ENCODE measurements at regions not wholly inside any gene's neighbourhood (a gene's known extent, or its start where the extent isn't known, plus 50 kb on each side); places are given as distances from the start of the nearest gene placed in this dataset.

GRCh38 chr6:19391926-19392325, 445.2 kb upstream of the ID4 start:
- ATAC-seq (no peak), FAIRE-seq (no peak), DNase-seq (ENCODE audit: extremely low read depth in 1 of 4, low spot score in 3 of 4) (no peak)
- Histone ChIP-seq H3K79me2 (ENCODE audit: control insufficient read depth, insufficient read depth, low read length) (no peaks in the 10 kb centered on the region), H4K20me1 (replicated peaks; ENCODE audit: control insufficient read depth, insufficient read depth, low read length) (no peaks in the 10 kb centered on the region), H3K27me3 (ENCODE audit: control insufficient read depth in 2 of 2, insufficient read depth in 2 of 2, low read length in 2 of 2) (no peaks in the 10 kb centered on the region), H3K27ac (ENCODE audit: extremely low read depth, low read depth, low read length) (no peak overlapping the region), H3K4me2 (ENCODE audit: insufficient read depth, low read length) (no peak overlapping the region), H3K9me3 (replicated peaks; ENCODE audit: control insufficient read depth, insufficient read depth, low read depth, low read length) (no peaks in the 10 kb centered on the region), H3K4me1 (replicated peaks in 1 of 2; ENCODE audit: control insufficient read depth in 2 of 2, insufficient read depth in 2 of 2, low read length in 2 of 2) (no peaks in the 10 kb centered on the region), H3K9ac (ENCODE audit: insufficient read depth in 1 of 2, low read depth in 2 of 2, low read length in 2 of 2) (no peak overlapping the region), H3K36me3 (ENCODE audit: control insufficient read depth, insufficient read depth, low read length) (no peaks in the 10 kb centered on the region), H2AFZ (ENCODE audit: low read depth, low read length) (no peak overlapping the region), H3K4me3 (no peak overlapping the region), H3K9me1 (ENCODE audit: control insufficient read depth, insufficient read depth, low read length) (no peaks in the 10 kb centered on the region)
- intact Hi-C loops (cut with micrococcal nuclease) (no loop called here), in situ Hi-C loops (cut with MboI) (no loop called here)
- BruUV-seq (replicated peaks), result no TSS peak
- POLR2A ChIA-PET, result no interaction called here
- CTCF ChIA-PET (ENCODE audit: low intra/inter-chr PET ratio), result no interaction called here
- TF ChIP-seq ZNF57 (CRISPR knock-in tag; IDR thresholded peaks at IDR 0.05) (no peak), KLF10 (CRISPR knock-in tag; IDR thresholded peaks at IDR 0.05) (no peak)
- 0% methylated on average over 2 of the region's 2 CpGs for WGBS (ENCODE audit: insufficient coverage, low coverage, missing lambda C conversion rate)

DNA sequence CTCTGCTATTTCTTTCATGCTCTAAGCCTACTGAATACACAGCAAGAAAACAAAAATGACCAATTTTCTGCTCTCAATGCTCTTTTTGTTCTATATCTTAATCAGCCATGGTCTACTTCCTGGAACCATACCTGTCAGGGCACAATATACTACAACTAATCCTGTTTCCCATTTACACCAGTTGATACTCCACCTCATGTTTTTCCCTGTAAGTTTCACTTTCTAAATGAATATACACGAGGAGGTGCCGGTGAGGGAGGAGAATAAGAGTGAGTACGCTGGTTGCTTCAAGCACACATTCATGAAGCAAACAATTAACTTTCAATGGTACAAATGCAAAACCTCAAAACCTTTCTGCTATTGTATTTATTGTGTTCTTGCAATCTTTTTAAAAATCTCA, 443.1 kb upstream of the ID4 start:
- H3K9me3 ChIP-seq (replicated peaks; ENCODE audit: control insufficient read depth, insufficient read depth, low read depth, low read length), result no peaks in the 10 kb centered on the region
- TF ChIP-seq ZNF146 (CRISPR knock-in tag; IDR thresholded peaks at IDR 0.05; ENCODE audit: unreplicated experiment) (no peak), ZNF644 (tag; IDR thresholded peaks at IDR 0.05; ENCODE audit: low read depth) (no peak), CBFA2T3 (IDR thresholded peaks at IDR 0.05) (no peak), PML (IDR thresholded peaks at IDR 0.05; ENCODE audit: low read length) (no peak), ARHGAP35 (IDR thresholded peaks at IDR 0.05; ENCODE audit: partially characterized antibody) (no peak), PHTF2 (CRISPR knock-in tag; IDR thresholded peaks at IDR 0.05) (no peak), NFRKB (IDR thresholded peaks at IDR 0.05; ENCODE audit: low read depth) (no peak), BACH1 (tag; IDR thresholded peaks at IDR 0.05) (no peak), RFX1 (IDR thresholded peaks at IDR 0.05) (no peak)
- TF ChIP-seq, protein P1, sequence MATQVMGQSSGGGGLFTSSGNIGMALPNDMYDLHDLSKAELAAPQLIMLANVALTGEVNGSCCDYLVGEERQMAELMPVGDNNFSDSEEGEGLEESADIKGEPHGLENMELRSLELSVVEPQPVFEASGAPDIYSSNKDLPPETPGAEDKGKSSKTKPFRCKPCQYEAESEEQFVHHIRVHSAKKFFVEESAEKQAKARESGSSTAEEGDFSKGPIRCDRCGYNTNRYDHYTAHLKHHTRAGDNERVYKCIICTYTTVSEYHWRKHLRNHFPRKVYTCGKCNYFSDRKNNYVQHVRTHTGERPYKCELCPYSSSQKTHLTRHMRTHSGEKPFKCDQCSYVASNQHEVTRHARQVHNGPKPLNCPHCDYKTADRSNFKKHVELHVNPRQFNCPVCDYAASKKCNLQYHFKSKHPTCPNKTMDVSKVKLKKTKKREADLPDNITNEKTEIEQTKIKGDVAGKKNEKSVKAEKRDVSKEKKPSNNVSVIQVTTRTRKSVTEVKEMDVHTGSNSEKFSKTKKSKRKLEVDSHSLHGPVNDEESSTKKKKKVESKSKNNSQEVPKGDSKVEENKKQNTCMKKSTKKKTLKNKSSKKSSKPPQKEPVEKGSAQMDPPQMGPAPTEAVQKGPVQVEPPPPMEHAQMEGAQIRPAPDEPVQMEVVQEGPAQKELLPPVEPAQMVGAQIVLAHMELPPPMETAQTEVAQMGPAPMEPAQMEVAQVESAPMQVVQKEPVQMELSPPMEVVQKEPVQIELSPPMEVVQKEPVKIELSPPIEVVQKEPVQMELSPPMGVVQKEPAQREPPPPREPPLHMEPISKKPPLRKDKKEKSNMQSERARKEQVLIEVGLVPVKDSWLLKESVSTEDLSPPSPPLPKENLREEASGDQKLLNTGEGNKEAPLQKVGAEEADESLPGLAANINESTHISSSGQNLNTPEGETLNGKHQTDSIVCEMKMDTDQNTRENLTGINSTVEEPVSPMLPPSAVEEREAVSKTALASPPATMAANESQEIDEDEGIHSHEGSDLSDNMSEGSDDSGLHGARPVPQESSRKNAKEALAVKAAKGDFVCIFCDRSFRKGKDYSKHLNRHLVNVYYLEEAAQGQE (IDR thresholded peaks at IDR 0.05; ENCODE audit: borderline replicate concordance), result no peak
- TF ChIP-seq, protein P1 (CRISPR knock-in tag; IDR thresholded peaks at IDR 0.05; ENCODE audit: low read depth), result no peak

More for the DNA sequence above, 443.1 kb upstream of the ID4 start:
- Histone ChIP-seq H3K27me3 (ENCODE audit: control insufficient read depth in 2 of 2, insufficient read depth in 2 of 2, low read length in 2 of 2) (no peaks in the 10 kb centered on the region), H3K4me1 (replicated peaks in 1 of 2; ENCODE audit: control insufficient read depth in 2 of 2, insufficient read depth in 2 of 2, low read length in 2 of 2) (no peaks in the 10 kb centered on the region), H3K79me2 (ENCODE audit: control insufficient read depth, insufficient read depth, low read length) (no peaks in the 10 kb centered on the region), H3K9ac (ENCODE audit: insufficient read depth in 1 of 2, low read depth in 2 of 2, low read length in 2 of 2) (no peak overlapping the region), H3K4me2 (ENCODE audit: insufficient read depth, low read length) (no peak overlapping the region), H4K20me1 (replicated peaks; ENCODE audit: control insufficient read depth, insufficient read depth, low read length) (no peaks in the 10 kb centered on the region), H3K4me3 (no peak overlapping the region), H2AFZ (ENCODE audit: low read depth, low read length) (no peak overlapping the region), H3K27ac (ENCODE audit: extremely low read depth, low read depth, low read length) (no peak overlapping the region), H3K9me1 (ENCODE audit: control insufficient read depth, insufficient read depth, low read length) (no peaks in the 10 kb centered on the region), H3K36me3 (ENCODE audit: control insufficient read depth, insufficient read depth, low read length) (no peaks in the 10 kb centered on the region)
- CTCF ChIA-PET (ENCODE audit: low intra/inter-chr PET ratio), result no interaction called here
- intact Hi-C loops (cut with micrococcal nuclease), result no loop called here
- in situ Hi-C loops (cut with MboI), result no loop called here
- no peak for FAIRE-seq
- ATAC-seq, result no peak
- DNase-seq (ENCODE audit: extremely low read depth in 1 of 4, low spot score in 3 of 4), result no peak
- BruUV-seq (replicated peaks), result no TSS peak
- POLR2A ChIA-PET, result no interaction called here
- 3% methylated on average over 3 of the region's 3 CpGs for WGBS (ENCODE audit: insufficient coverage, low coverage, missing lambda C conversion rate)
